ENCODE measurements at regions not wholly inside any gene's neighbourhood (a gene's known extent, or its start where the extent isn't known, plus 50 kb on each side); places are given as distances from the start of the nearest gene placed in this dataset.

- DNase-seq, result no peak
- no peak overlapping the region for H3K27ac ChIP-seq
- WGBS, 5 donors, result 87 to 90% (median 89%) methylated on average over 31 of the region's 31 CpGs
- no peak for TF ChIP-seq POLR2AphosphoS5 (IDR thresholded peaks at IDR 0.05)
- TF ChIP-seq, protein P1, sequence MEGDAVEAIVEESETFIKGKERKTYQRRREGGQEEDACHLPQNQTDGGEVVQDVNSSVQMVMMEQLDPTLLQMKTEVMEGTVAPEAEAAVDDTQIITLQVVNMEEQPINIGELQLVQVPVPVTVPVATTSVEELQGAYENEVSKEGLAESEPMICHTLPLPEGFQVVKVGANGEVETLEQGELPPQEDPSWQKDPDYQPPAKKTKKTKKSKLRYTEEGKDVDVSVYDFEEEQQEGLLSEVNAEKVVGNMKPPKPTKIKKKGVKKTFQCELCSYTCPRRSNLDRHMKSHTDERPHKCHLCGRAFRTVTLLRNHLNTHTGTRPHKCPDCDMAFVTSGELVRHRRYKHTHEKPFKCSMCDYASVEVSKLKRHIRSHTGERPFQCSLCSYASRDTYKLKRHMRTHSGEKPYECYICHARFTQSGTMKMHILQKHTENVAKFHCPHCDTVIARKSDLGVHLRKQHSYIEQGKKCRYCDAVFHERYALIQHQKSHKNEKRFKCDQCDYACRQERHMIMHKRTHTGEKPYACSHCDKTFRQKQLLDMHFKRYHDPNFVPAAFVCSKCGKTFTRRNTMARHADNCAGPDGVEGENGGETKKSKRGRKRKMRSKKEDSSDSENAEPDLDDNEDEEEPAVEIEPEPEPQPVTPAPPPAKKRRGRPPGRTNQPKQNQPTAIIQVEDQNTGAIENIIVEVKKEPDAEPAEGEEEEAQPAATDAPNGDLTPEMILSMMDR (IDR thresholded peaks at IDR 0.05 in 8 of 11, conservative IDR thresholded peaks at IDR 0.05 in 3 of 11), result no peak
- no peak for TF ChIP-seq POLR2A (IDR thresholded peaks at IDR 0.05)
- H3K4me3 ChIP-seq, result no peak overlapping the region
- no peaks in the 10 kb centered on the region for H3K4me1 ChIP-seq
- no peaks in the 10 kb centered on the region for H3K36me3 ChIP-seq
- H3K27me3 ChIP-seq (replicated peaks in 1 of 7), result no peaks in the 10 kb centered on the region
- intact Hi-C loops (cut with DNase I; ENCODE audit: low total_unique reads), result no loop called here
- peaks cover 0 to 8% (median 0%) of the 10 kb centered on the region in 8 donors for H3K9me3 ChIP-seq
Measured at GRCh38 chr18:78480262-78481054, 499.2 kb upstream of the SALL3 start.

DNA sequence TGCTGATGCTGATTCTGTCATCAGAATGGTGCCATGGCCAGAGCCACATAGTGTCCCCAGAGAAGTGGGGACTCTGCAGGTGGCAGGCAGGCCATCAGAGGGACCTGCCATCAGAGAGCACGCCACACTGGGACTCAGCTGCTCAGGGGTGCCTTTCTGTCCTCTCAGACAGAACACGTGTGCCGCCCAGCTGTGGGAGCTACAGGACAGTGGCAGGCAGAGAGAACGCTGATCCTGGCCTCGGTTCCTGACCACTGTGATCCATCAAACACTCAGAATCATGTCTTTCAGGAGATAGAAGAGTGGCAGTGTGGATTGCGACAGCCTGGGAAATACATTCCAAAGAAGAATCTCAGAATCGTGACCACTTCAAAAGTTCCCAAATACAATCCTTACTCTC, 497.2 kb upstream of the SALL3 start:
- no peak for DNase-seq
- H3K27me3 ChIP-seq (replicated peaks in 1 of 7), result no peaks in the 10 kb centered on the region
- 83 to 88% (median 86%) methylated on average over 7 of the region's 7 CpGs for WGBS, 5 donors
- no peaks in the 10 kb centered on the region for H3K36me3 ChIP-seq
- H3K27ac ChIP-seq, result no peak overlapping the region
- no peak overlapping the region for H3K4me3 ChIP-seq
- no peaks in the 10 kb centered on the region for H3K4me1 ChIP-seq
- peaks cover 0 to 2% (median 0%) of the 10 kb centered on the region in 8 donors for H3K9me3 ChIP-seq
- intact Hi-C loops (cut with DNase I; ENCODE audit: low total_unique reads), result no loop called here
- TF ChIP-seq POLR2A (IDR thresholded peaks at IDR 0.05), result no peak
- no peak for TF ChIP-seq POLR2AphosphoS5 (IDR thresholded peaks at IDR 0.05)
- TF ChIP-seq, protein P1 (IDR thresholded peaks at IDR 0.05 in 8 of 11, conservative IDR thresholded peaks at IDR 0.05 in 3 of 11), result no peak

DNA sequence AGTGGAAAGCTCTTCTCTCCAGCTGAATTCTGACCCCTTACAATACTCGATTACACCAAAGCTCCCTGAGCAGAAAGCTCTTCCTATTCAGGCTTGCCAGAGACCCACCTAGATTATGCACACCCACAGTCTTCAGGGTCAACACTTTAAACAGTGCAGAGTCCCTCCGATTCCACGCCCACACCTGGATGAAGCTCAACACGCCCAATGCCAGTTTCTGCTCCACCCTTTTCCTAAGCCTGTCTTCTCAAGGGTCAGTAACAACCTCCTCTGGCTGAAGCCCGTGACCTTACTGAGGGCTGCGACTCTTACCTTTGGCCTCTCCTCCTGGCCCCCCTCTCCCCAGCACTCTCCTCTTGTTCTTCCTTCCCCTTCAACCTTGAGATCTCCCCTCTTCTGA, 492.0 kb upstream of the SALL3 start:
- Histone ChIP-seq H3K9me3 (peaks cover 0 to 26% (median 19%) of the 10 kb centered on the region in 8 donors), H3K27ac (no peak overlapping the region), H3K4me3 (no peak overlapping the region), H3K27me3 (replicated peaks in 1 of 7) (no peaks in the 10 kb centered on the region), H3K36me3 (no peaks in the 10 kb centered on the region), H3K4me1 (no peaks in the 10 kb centered on the region)
- TF ChIP-seq, protein P1 (IDR thresholded peaks at IDR 0.05 in 8 of 11, conservative IDR thresholded peaks at IDR 0.05 in 3 of 11), result no peak
- no peak for TF ChIP-seq POLR2A (IDR thresholded peaks at IDR 0.05)
- no peak for TF ChIP-seq POLR2AphosphoS5 (IDR thresholded peaks at IDR 0.05)
- no peak for DNase-seq
- intact Hi-C loops (cut with DNase I; ENCODE audit: low total_unique reads), result no loop called here
- 68 to 86% (median 76%) methylated on average over 6 of the region's 6 CpGs for WGBS, 5 donors

GRCh38 chr18:78492064-78492812, 487.4 kb upstream of the SALL3 start:
- Histone ChIP-seq H3K4me3 (no peak overlapping the region), H3K36me3 (no peaks in the 10 kb centered on the region), H3K27ac (no peak overlapping the region), H3K4me1 (no peaks in the 10 kb centered on the region), H3K9me3 (peaks cover 0 to 40% (median 27%) of the 10 kb centered on the region in 8 donors), H3K27me3 (replicated peaks in 1 of 7) (no peaks in the 10 kb centered on the region)
- TF ChIP-seq POLR2A (IDR thresholded peaks at IDR 0.05), result no peak
- no peak for TF ChIP-seq POLR2AphosphoS5 (IDR thresholded peaks at IDR 0.05)
- TF ChIP-seq, protein P1 (IDR thresholded peaks at IDR 0.05 in 8 of 11, conservative IDR thresholded peaks at IDR 0.05 in 3 of 11), result no peak
- 84 to 97% (median 90%) methylated on average over 14 to 19 of the region's 19 CpGs for WGBS, 5 donors
- no peak for DNase-seq
- intact Hi-C loops (cut with DNase I; ENCODE audit: low total_unique reads), result no loop called here

Measured in spleen (tissue), 11 donors.